Aorta (tissue), 5 donors: ENCODE measurements at regions not wholly inside any gene's neighbourhood (a gene's known extent, or its start where the extent isn't known, plus 50 kb on each side); places are given as distances from the start of the nearest gene placed in this dataset.

ENCODE experiments used
- ATAC-seq: fragments of 200-7000 bp; cut with Tn5 transposase; one replicate; pipeline ENCODE4 v1.9.1; 2022; ENCODE audit warnings: moderate library complexity; ENCODE audit not compliant: low FRiP score
- DNase-seq, 2 donors: peaks; one replicate each; pipeline ENCODE4 v3.0.0-alpha.2; 2020
- H3K27ac ChIP-seq, 2 donors: one replicate each; pipeline ENCODE4 v1.5.1; 2013; ENCODE audit warnings: low read length in 2 of 2, mild to moderate bottlenecking in 2 of 2, moderate library complexity in 2 of 2, control low read depth in 1 of 2, inconsistent platforms in 1 of 2, low read depth in 1 of 2
- H3K27me3 ChIP-seq, 2 donors: one replicate each; pipeline ENCODE4 v1.6.1; 2013; ENCODE audit warnings: control low read depth in 1 of 2, low read length in 1 of 2, mild to moderate bottlenecking in 1 of 2, moderate library complexity in 1 of 2; ENCODE audit not compliant: insufficient read depth in 2 of 2, control insufficient read depth in 1 of 2
- H3K36me3 ChIP-seq, 2 donors: one replicate each; pipeline ENCODE4 v1.6.1; 2013; ENCODE audit warnings: control low read depth in 1 of 2, low read length in 1 of 2, mild to moderate bottlenecking in 1 of 2; ENCODE audit not compliant: insufficient read depth in 2 of 2, control insufficient read depth in 1 of 2
- H3K4me1 ChIP-seq, 2 donors: one replicate each; pipeline ENCODE4 v1.6.1; 2013; ENCODE audit warnings: low read length in 2 of 2, control low read depth in 1 of 2, mild to moderate bottlenecking in 1 of 2, moderate library complexity in 1 of 2; ENCODE audit not compliant: insufficient read depth in 2 of 2, control insufficient read depth in 1 of 2
- H3K4me3 ChIP-seq, 2 donors: one replicate each; pipeline ENCODE4 v1.5.1; 2013; ENCODE audit warnings: low read length in 2 of 2, control low read depth in 1 of 2, mild to moderate bottlenecking in 1 of 2
- H3K9me3 ChIP-seq: one replicate; pipeline ENCODE4 v1.6.1; 2013; ENCODE audit warnings: mild to moderate bottlenecking, low read length; ENCODE audit not compliant: control insufficient read depth
- WGBS, 2 donors: extraction: QIAGEN DNeasy Blood & Tissue Kit; methylation state at CpG; one replicate each; pipeline ENCODE4 v1.1.7; 2013; 5-methylcytosine and 5-hydroxymethylcytosine counted together
- intact Hi-C, 2 donors: fragments of 100-400 bp; cut with DNase I; formaldehyde crosslinking; loops; one replicate each; pipeline versions ENCODE4 v1.14.2 to v1.15.0; 2022
- donor health status: healthy with polysubstance abuse.
- donor health status: Bipolar disorder and iron deficiency.
- donor health status: DM: no; HTN: no; CAD: no.
- donor health status: DM: no; HTN: no; CAD: no.
- donor health status: DM: yes; HTN: yes; CAD: no.

DNA sequence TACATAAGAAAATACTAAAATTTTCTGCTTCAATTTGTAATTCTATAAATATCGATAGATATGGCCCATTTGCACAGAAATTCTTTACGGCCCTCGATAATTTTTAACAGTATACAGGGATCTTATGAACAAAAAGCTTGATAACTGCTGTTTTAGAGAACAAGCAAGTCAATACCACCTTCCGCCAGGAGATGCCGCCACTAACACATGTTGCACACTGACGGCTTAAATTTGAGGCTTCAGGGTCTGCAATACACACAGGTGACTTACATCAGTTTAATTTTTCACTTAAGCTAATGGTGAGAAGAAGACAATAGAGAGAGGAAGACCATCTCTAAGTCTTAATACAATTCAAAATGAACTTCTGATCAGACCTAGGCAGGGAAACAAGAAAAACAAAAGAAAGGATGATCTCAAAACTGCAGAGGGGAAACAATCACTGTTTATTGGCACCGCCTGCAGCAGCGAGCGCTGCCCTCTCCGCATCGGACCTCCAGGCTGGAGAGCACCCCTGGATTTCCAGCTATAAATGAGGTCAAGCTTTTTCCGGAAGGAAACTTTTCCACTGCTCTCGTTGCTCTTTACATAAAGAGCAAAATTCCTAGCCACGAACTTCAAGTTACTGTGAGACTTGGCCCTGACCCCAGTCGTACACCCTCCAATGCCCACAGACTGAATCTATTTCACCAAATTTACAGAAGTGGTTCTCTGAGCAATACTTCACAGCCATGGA, 53.9 kb downstream of the OTOR start:
- no peak overlapping the region for H3K4me3 ChIP-seq
- intact Hi-C loops, result loop anchor here (2.0 kb wide), 2 partner anchors 71 to 629 kb away; partner anchors contain the start of gene SNRPB2 (in 1 of the 2)
- ATAC-seq, result no peak
- no peaks in the 10 kb centered on the region for H3K4me1 ChIP-seq
- H3K36me3 ChIP-seq, result no peaks in the 10 kb centered on the region
- peak; percentile 53 to 87 for DNase-seq
- no peak overlapping the region for H3K27ac ChIP-seq
- 27% methylated on average over 15 of the region's 15 CpGs for WGBS, 2 donors
- no peaks in the 10 kb centered on the region for H3K27me3 ChIP-seq
- no peaks in the 10 kb centered on the region for H3K9me3 ChIP-seq

DNA sequence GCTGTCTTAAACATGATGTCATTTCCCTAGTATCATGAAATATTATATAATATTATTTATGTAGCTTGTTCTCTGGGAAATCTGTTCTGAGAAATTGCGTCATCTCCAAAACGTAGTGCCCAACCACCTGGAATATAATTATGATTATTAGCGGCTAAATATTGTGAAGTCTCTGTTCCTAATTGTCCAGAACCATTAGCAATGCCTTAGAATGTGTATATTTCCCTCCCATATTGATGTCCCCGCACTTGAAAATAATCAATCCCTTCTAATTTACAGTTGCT, 54.4 kb downstream of the OTOR start:
- WGBS, 2 donors, result 47 to 52% methylated on average over 4 of the region's 4 CpGs
- Histone ChIP-seq H3K4me1 (no peaks in the 10 kb centered on the region), H3K36me3 (no peaks in the 10 kb centered on the region), H3K4me3 (no peak overlapping the region), H3K9me3 (no peaks in the 10 kb centered on the region), H3K27ac (no peak overlapping the region), H3K27me3 (no peaks in the 10 kb centered on the region)
- ATAC-seq, result no peak
- intact Hi-C loops, result loop anchor here (2.0 kb wide), 2 partner anchors 72 to 628 kb away; partner anchors contain the start of gene SNRPB2 (in 1 of the 2)
- no peak for DNase-seq

DNA sequence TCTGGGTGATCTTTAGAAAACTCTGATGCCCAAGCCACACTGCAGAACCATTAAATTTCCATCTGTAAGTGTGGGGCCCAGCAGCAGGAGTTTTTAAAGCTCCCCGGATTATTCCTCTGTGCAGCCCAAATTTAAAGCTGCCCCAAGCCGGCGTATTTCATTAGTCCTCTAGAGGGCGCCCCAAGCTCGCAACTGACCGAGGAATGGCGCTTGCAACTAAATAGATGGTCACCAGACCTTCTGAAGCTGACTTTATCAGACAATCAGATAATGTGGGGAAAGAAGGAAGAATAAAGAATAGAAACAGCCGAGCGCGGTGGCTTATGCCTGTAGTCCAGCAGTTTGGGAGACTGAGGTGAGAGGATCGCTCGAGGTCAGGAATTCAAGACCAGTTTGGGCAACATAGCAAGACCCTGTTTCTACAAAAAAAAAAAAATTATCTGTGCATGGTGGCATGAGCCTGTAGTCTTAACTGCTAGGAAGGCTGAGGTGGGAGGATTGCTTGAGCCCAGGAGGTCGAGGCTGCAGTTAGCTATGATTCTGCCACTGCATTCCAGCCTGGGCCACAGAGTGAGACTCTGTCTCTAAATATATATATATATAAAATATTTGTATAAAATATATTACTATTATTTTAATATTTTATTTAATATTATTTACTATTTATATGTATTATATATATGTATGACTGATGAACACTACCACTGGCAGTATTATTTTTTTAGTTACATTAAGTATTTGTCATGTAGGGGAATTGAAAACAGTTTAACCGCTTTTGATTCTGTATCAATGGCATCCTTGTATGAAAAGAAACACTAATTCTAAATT, 56.0 kb downstream of the OTOR start:
- Histone ChIP-seq H3K27ac (no peak overlapping the region), H3K27me3 (no peaks in the 10 kb centered on the region), H3K4me3 (no peak overlapping the region), H3K4me1 (no peaks in the 10 kb centered on the region), H3K36me3 (no peaks in the 10 kb centered on the region), H3K9me3 (no peaks in the 10 kb centered on the region)
- DNase-seq, result peak; percentile 43 to 79
- intact Hi-C loops, result loop anchor here (2.0 kb wide), 2 partner anchors 73 to 627 kb away; partner anchors contain the start of gene SNRPB2 (in 1 of the 2)
- 19 to 21% methylated on average over 14 of the region's 14 CpGs for WGBS, 2 donors
- ATAC-seq, result peak; percentile 59

DNA sequence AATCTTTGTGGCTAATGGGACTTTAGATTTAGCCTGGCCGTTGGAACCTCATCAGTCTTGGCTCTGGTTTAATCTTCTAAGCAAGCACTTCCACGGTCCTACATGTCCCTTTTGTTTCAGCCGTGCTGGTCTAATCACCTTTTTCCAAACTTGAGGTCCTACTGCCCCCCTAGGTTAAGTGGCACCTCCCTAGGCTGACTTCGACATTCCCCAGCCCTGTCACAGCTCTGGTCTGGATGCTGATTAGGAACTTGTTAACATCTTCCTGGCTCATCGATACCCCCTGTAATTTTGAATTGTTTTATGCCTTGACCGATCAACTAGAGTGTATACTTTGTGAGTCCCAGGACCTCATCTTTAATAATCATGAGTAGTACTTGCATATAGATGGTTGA, 56.6 kb downstream of the OTOR start:
- no peak for DNase-seq
- Histone ChIP-seq H3K4me1 (no peaks in the 10 kb centered on the region), H3K27ac (no peak overlapping the region), H3K9me3 (no peaks in the 10 kb centered on the region), H3K36me3 (no peaks in the 10 kb centered on the region), H3K4me3 (no peak overlapping the region), H3K27me3 (no peaks in the 10 kb centered on the region)
- intact Hi-C loops, result no loop called here
- ATAC-seq, result no peak
- 56 to 65% methylated on average over 6 of the region's 6 CpGs for WGBS, 2 donors

DNA sequence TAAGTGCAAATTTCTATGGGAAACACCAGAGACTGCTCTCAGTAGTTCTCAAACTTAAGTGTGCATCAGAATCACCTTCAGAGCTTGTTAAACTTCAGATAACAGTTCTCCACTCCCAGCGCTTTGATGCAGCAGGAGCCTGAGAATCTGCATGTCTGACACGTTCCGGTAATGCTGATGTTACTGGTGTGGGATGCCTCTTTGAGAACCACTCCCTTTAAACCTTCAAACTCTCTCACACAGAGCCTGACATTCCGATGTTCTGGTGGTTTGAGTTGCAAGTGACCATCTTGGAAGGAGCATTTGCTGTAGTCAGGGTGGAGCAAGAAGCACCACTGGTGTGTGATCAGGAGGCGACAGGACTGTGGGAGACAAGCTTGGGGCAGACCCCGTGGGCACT, 57.9 kb downstream of the OTOR start:
- WGBS, 2 donors, result 70 to 75% methylated on average over 6 of the region's 6 CpGs
- no peaks in the 10 kb centered on the region for H3K36me3 ChIP-seq
- H3K9me3 ChIP-seq, result no peaks in the 10 kb centered on the region
- intact Hi-C loops, result no loop called here
- H3K4me1 ChIP-seq, result no peaks in the 10 kb centered on the region
- DNase-seq, result no peak
- no peak overlapping the region for H3K4me3 ChIP-seq
- no peak overlapping the region for H3K27ac ChIP-seq
- H3K27me3 ChIP-seq, result no peaks in the 10 kb centered on the region
- ATAC-seq, result no peak

DNA sequence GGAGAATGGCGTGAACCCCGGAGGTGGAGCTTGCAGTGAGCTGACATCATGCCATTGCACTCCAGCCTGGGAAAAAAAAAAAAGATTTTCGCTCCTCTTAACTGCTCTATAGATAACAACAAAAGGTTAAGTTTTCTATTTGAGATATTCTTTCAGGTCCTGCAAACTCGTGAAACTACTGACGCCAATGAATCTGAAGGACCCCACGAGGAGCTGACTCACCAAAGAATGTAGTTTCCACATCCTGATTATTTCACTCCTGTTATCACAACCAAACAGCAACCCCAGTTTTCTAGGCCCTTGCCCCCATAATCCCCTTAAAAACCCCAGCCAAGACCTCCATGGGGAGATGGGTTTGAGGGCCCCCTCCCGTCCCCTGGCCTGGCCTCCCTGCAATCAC, 58.7 kb downstream of the OTOR start:
- WGBS, 2 donors, result 45 to 55% methylated on average over 7 of the region's 7 CpGs
- DNase-seq, result no peak
- H3K4me3 ChIP-seq, result no peak overlapping the region
- intact Hi-C loops, result no loop called here
- H3K27me3 ChIP-seq, result no peaks in the 10 kb centered on the region
- no peak for ATAC-seq
- H3K9me3 ChIP-seq, result no peaks in the 10 kb centered on the region
- no peaks in the 10 kb centered on the region for H3K4me1 ChIP-seq
- H3K36me3 ChIP-seq, result no peaks in the 10 kb centered on the region
- no peak overlapping the region for H3K27ac ChIP-seq

DNA sequence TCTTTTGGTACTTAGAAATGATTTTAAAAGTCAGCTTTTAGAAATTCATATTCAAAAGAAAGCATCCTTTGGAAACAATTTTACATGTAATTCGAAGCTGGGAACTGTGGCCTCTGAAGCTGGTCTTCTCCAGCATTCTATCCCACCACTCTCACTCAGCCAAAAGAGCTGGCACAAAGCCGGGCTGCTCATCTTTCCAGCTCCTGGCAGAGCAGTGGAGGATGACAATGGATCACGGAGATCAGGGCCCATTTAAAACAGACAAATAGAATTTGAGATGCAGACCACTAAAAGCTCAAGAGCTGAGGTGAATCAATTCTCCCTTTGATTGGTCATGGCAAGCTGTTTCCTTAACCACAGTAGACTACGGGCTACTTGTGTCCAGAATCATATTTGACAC, 60.6 kb downstream of the OTOR start:
- no peaks in the 10 kb centered on the region for H3K9me3 ChIP-seq
- no peak overlapping the region for H3K27ac ChIP-seq
- H3K4me1 ChIP-seq, result no peaks in the 10 kb centered on the region
- intact Hi-C loops, result no loop called here
- no peaks in the 10 kb centered on the region for H3K36me3 ChIP-seq
- DNase-seq (no peak), ATAC-seq (no peak)
- 53 to 62% methylated on average over 4 of the region's 4 CpGs for WGBS, 2 donors
- H3K4me3 ChIP-seq, result no peak overlapping the region
- peaks cover 0 to 2% of the 10 kb centered on the region in 2 donors for H3K27me3 ChIP-seq

DNA sequence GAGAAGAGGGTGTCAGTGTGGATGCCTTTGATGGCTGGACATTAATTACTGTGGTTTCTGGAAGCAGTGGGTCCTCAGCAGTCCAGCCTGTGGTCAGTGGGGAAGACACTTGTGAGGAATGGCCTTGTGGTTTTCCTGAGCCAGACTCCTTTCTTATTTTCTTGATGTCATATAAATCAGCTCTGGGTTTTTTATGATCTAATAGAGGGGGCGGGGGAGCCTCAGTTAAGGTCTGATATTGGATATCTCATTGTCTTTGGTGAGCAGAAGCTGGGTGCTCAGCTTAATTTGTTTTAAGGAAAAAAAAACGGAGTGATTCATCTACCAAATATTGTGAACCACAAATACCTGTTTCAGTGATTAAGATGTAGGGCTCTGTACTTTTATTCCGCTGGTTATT, 62.1 kb downstream of the OTOR start:
- intact Hi-C loops, result no loop called here

DNA sequence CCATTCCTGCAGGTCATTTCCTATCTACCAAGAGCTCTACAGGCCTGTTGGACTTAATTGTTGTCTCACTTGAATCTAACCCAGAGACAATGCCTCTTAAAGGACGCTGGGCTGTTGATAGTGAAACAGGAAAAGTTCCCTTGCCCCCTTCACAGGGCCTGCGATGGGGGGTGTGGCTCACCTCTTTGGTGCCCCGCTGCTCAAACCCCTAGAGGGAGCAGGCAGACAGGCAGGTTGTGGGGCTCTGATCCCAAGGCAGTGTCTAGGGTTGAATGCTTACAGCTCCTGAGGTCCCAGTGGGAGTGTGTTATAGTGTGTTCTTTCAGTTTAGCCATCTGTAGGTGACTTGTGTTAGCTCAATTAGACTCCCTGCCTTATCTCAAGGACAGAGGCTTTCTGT, 68.0 kb downstream of the OTOR start:
- Histone ChIP-seq H3K4me1 (no peaks in the 10 kb centered on the region), H3K36me3 (no peaks in the 10 kb centered on the region), H3K4me3 (no peak overlapping the region), H3K27me3 (peaks cover 0 to 2% of the 10 kb centered on the region in 2 donors), H3K9me3 (no peaks in the 10 kb centered on the region), H3K27ac (no peak overlapping the region)
- DNase-seq (no peak), ATAC-seq (no peak)
- intact Hi-C loops, result no loop called here
- WGBS, 2 donors, result 32 to 38% methylated on average over 3 of the region's 3 CpGs

More for the DNA sequence above, 62.1 kb downstream of the OTOR start:
- WGBS, 2 donors, result 77 to 81% methylated on average over 3 of the region's 3 CpGs
- H3K27ac ChIP-seq, result no peak overlapping the region
- ATAC-seq, result no peak
- H3K4me3 ChIP-seq, result no peak overlapping the region
- no peaks in the 10 kb centered on the region for H3K9me3 ChIP-seq
- H3K4me1 ChIP-seq, result no peaks in the 10 kb centered on the region
- peaks cover 0 to 2% of the 10 kb centered on the region in 2 donors for H3K27me3 ChIP-seq
- no peaks in the 10 kb centered on the region for H3K36me3 ChIP-seq
- DNase-seq, result no peak
